ENCODE measurements at regions not wholly inside any gene's neighbourhood (a gene's known extent, or its start where the extent isn't known, plus 50 kb on each side); places are given as distances from the start of the nearest gene placed in this dataset.

- Mint-ChIP-seq H3K27ac (no peak overlapping the region), H3K27me3 (ENCODE audit: low read depth) (no peaks in the 10 kb centered on the region; the same call in 1 of the 2 replicates), H3K4me3 (no peak overlapping the region), H3K4me1 (peaks cover 37% of the 10 kb centered on the region), H3K9me3 (no peaks in the 10 kb centered on the region), H3K36me3 (no peaks in the 10 kb centered on the region)
- ChIA-PET CTCF (no interaction called here), POLR2A (no interaction called here)
- TF ChIP-seq IRF2 (CRISPR knock-in tag; IDR thresholded peaks at IDR 0.05; ENCODE audit: borderline replicate concordance, low read depth) (no peak), SMAD3 (CRISPR knock-in tag; IDR thresholded peaks at IDR 0.05; ENCODE audit: borderline replicate concordance) (no peak), SP1 (CRISPR knock-in tag; conservative IDR thresholded peaks at IDR 0.05) (no peak), TEAD1 (CRISPR knock-in tag; IDR thresholded peaks at IDR 0.05) (no peak), ZNF317 (CRISPR knock-in tag; IDR thresholded peaks at IDR 0.05; ENCODE audit: borderline replicate concordance, low read depth) (no peak), RELA (CRISPR knock-in tag; IDR thresholded peaks at IDR 0.05; ENCODE audit: borderline replicate concordance) (no peak), CREB1 (CRISPR knock-in tag; IDR thresholded peaks at IDR 0.05) (no peak)
- TF ChIP-seq, protein P1, sequence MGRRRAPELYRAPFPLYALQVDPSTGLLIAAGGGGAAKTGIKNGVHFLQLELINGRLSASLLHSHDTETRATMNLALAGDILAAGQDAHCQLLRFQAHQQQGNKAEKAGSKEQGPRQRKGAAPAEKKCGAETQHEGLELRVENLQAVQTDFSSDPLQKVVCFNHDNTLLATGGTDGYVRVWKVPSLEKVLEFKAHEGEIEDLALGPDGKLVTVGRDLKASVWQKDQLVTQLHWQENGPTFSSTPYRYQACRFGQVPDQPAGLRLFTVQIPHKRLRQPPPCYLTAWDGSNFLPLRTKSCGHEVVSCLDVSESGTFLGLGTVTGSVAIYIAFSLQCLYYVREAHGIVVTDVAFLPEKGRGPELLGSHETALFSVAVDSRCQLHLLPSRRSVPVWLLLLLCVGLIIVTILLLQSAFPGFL (CRISPR knock-in tag; IDR thresholded peaks at IDR 0.05; ENCODE audit: borderline replicate concordance): no peak
- TF ChIP-seq, protein P2, sequence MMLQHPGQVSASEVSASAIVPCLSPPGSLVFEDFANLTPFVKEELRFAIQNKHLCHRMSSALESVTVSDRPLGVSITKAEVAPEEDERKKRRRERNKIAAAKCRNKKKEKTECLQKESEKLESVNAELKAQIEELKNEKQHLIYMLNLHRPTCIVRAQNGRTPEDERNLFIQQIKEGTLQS (CRISPR knock-in tag; conservative IDR thresholded peaks at IDR 0.05): no peak
- no peak for DNase-seq (ENCODE audit: low spot score)
- ATAC-seq: peak; percentile 44; the same call in 1 of the 2 replicates
These were observed 165.5 kb upstream of the TGFBR2 start for GRCh38 chr3:30440880-30441279.

- no peaks in the 10 kb centered on the region for H3K36me3 Mint-ChIP-seq
- H3K4me1 Mint-ChIP-seq: peaks cover 11% of the 10 kb centered on the region
- DNase-seq (ENCODE audit: low spot score) (no peak), ATAC-seq (no peak)
- ChIA-PET POLR2A (no interaction called here), CTCF (no interaction called here)
- no peak overlapping the region for H3K4me3 Mint-ChIP-seq
- TF ChIP-seq ERG (CRISPR knock-in tag; IDR thresholded peaks at IDR 0.05) (no peak), NR1H2 (CRISPR knock-in tag; IDR thresholded peaks at IDR 0.05) (no peak), E2F5 (CRISPR knock-in tag; IDR thresholded peaks at IDR 0.05) (no peak), ZNF532 (CRISPR knock-in tag; IDR thresholded peaks at IDR 0.05; ENCODE audit: borderline replicate concordance) (no peak)
- TF ChIP-seq, protein P3, sequence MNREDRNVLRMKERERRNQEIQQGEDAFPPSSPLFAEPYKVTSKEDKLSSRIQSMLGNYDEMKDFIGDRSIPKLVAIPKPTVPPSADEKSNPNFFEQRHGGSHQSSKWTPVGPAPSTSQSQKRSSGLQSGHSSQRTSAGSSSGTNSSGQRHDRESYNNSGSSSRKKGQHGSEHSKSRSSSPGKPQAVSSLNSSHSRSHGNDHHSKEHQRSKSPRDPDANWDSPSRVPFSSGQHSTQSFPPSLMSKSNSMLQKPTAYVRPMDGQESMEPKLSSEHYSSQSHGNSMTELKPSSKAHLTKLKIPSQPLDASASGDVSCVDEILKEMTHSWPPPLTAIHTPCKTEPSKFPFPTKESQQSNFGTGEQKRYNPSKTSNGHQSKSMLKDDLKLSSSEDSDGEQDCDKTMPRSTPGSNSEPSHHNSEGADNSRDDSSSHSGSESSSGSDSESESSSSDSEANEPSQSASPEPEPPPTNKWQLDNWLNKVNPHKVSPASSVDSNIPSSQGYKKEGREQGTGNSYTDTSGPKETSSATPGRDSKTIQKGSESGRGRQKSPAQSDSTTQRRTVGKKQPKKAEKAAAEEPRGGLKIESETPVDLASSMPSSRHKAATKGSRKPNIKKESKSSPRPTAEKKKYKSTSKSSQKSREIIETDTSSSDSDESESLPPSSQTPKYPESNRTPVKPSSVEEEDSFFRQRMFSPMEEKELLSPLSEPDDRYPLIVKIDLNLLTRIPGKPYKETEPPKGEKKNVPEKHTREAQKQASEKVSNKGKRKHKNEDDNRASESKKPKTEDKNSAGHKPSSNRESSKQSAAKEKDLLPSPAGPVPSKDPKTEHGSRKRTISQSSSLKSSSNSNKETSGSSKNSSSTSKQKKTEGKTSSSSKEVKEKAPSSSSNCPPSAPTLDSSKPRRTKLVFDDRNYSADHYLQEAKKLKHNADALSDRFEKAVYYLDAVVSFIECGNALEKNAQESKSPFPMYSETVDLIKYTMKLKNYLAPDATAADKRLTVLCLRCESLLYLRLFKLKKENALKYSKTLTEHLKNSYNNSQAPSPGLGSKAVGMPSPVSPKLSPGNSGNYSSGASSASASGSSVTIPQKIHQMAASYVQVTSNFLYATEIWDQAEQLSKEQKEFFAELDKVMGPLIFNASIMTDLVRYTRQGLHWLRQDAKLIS (CRISPR knock-in tag; IDR thresholded peaks at IDR 0.05; ENCODE audit: borderline replicate concordance): no peak
- H3K27ac Mint-ChIP-seq: no peak overlapping the region
- H3K9me3 Mint-ChIP-seq: no peaks in the 10 kb centered on the region
- no peaks in the 10 kb centered on the region; the same call in 1 of the 2 replicates for H3K27me3 Mint-ChIP-seq (ENCODE audit: low read depth)
These were observed 162.4 kb upstream of the TGFBR2 start for GRCh38 chr3:30443756-30444673.
